HCT116 (cell line): ENCODE measurements at regions not wholly inside any gene's neighbourhood (a gene's known extent, or its start where the extent isn't known, plus 50 kb on each side); places are given as distances from the start of the nearest gene placed in this dataset.

Source experiments
- ATAC-seq: fragments of 200-7000 bp; cut with Tn5 transposase; 2 replicates; pipeline ENCODE4 v1.9.1; 2020; ENCODE audit warnings: mild to moderate bottlenecking, moderate library complexity
- BruUV-seq: library from RNA; stranded (reverse); fragments of 400-500 nt; replicated peaks from 2 replicates; lab custom pipeline; 2021; lab: Mats Ljungman, UMichigan
- CTCF ChIA-PET: fragments of 300-600 bp; sonication (Branson Sonifier 250); formaldehyde crosslinking; loops from one replicate; lab custom pipeline; 2021; ENCODE audit warnings: antibody characterized with exemption; lab: Charles Lee
- POLR2A ChIA-PET: fragments of 300-600, 350-600 bp; sonication (Branson Sonifier 250); formaldehyde crosslinking; loops from one replicate; lab custom pipeline; 2021; ENCODE audit warnings: antibody characterized with exemption; lab: Charles Lee
- RAD21 ChIA-PET, 2 experiments: fragments of 300-600 bp; sonication (Branson Sonifier 250); formaldehyde crosslinking; loops; one replicate each; lab custom pipeline; 2023; ENCODE audit warnings: low total read pairs in 2 of 2; ENCODE audit not compliant: uncharacterized antibody in 2 of 2, unreplicated experiment in 2 of 2, low non-redundant PET in 1 of 2; lab: Charles Lee
- DNase-seq: peaks from one replicate; pipeline ENCODE4 v3.0.0-alpha.2; 2010; ENCODE audit warnings: low read depth, low spot score
- H2AFZ ChIP-seq: fragments of 200-600 bp; shearing (Covaris generic), sonication (generic); 2 replicates; pipeline ENCODE4 v1.6.1; 2017; ENCODE audit warnings: low read depth, mixed run types, mixed read lengths, antibody characterized with exemption, low read length; ENCODE audit not compliant: poor library complexity, severe bottlenecking
- H3K27ac ChIP-seq: 2 replicates; pipeline ENCODE4 v1.5.1; 2012; ENCODE audit warnings: low read depth, low read length
- H3K27me3 ChIP-seq: fragments of 200-600 bp; sonication (generic); 2 replicates; pipeline ENCODE4 v1.6.1; 2016; ENCODE audit warnings: mixed run types, low read length, mixed read lengths; ENCODE audit not compliant: insufficient read depth
- H3K36me3 ChIP-seq, 2 experiments: fragments of 200-500 bp in 1 of 2; fragments of 200-600 bp in 1 of 2; sonication (Bioruptor generic) in 1 of 2; sonication (generic) in 1 of 2; 2 replicates each; pipeline versions ENCODE4 v1.5.1 to v1.6.1; 2014 to 2016; ENCODE audit warnings: low read length in 2 of 2, inconsistent platforms in 1 of 2, mixed read lengths in 1 of 2, mixed run types in 1 of 2; ENCODE audit not compliant: insufficient read depth in 2 of 2, control insufficient read depth in 1 of 2
- H3K4me1 ChIP-seq, 2 experiments: fragments of 200-600 bp in 1 of 2; sonication (generic) in 1 of 2; 2 replicates each; pipeline versions ENCODE4 v1.5.1 to v1.6.1; 2012 to 2017; ENCODE audit warnings: low read length in 2 of 2, inconsistent platforms in 1 of 2, mild to moderate bottlenecking in 1 of 2, mixed read lengths in 1 of 2, mixed run types in 1 of 2, moderate library complexity in 1 of 2; ENCODE audit not compliant: insufficient read depth in 2 of 2, control insufficient read depth in 1 of 2
- H3K4me2 ChIP-seq: fragments of 200-600 bp; sonication (generic); 2 replicates; pipeline ENCODE4 v1.6.1; 2017; ENCODE audit warnings: mixed run types, low read length, mixed read lengths
- H3K4me3 ChIP-seq, 2 experiments: fragments of 200-600 bp in 1 of 2; sonication (generic) in 1 of 2; replicated peaks in 1 of 2; 2 replicates each; pipeline ENCODE4 v1.5.1; 2011 to 2016; ENCODE audit warnings: low read length in 2 of 2, control low read depth in 1 of 2, low read depth in 1 of 2, mild to moderate bottlenecking in 1 of 2, mixed read lengths in 1 of 2, mixed run types in 1 of 2
- H3K79me2 ChIP-seq: fragments of 200-600 bp; sonication (generic); 2 replicates; pipeline ENCODE4 v1.6.1; 2017; ENCODE audit warnings: mild to moderate bottlenecking, mixed run types, low read length, moderate library complexity, mixed read lengths; ENCODE audit not compliant: insufficient read depth
- H3K9ac ChIP-seq: fragments of 200-600 bp; sonication (generic); 2 replicates; pipeline ENCODE4 v1.6.1; 2016; ENCODE audit warnings: low read length, mixed read lengths
- H3K9me2 ChIP-seq: fragments of 200-600 bp; sonication (generic), shearing (Covaris generic); 2 replicates; pipeline ENCODE4 v1.6.1; 2017; ENCODE audit warnings: mixed run types, mild to moderate bottlenecking, moderate library complexity; ENCODE audit not compliant: insufficient read depth
- H3K9me3 ChIP-seq, 2 experiments: fragments of 200-500 bp in 1 of 2; fragments of 200-600 bp in 1 of 2; sonication (Bioruptor generic) in 1 of 2; sonication (generic) in 1 of 2; 2 replicates each; pipeline ENCODE4 v1.6.1; 2014 to 2017; ENCODE audit warnings: low read length in 2 of 2, mixed read lengths in 2 of 2, inconsistent platforms in 1 of 2, low read depth in 1 of 2, mild to moderate bottlenecking in 1 of 2, mixed run types in 1 of 2, moderate library complexity in 1 of 2; ENCODE audit not compliant: control insufficient read depth in 1 of 2, insufficient read depth in 1 of 2
- H4K20me1 ChIP-seq: fragments of 200-600 bp; sonication (generic), shearing (Covaris generic); 2 replicates; pipeline ENCODE4 v1.6.1; 2017; ENCODE audit warnings: mixed run types, mild to moderate bottlenecking, moderate library complexity; ENCODE audit not compliant: insufficient read depth
- CBX3 ChIP-seq: IDR thresholded peaks from 2 replicates; pipeline ENCODE4 v1.6.1; 2012; ENCODE audit warnings: low read depth
- CEBPB ChIP-seq: IDR thresholded peaks from 2 replicates; pipeline ENCODE4 v1.6.1; 2012; ENCODE audit warnings: low read depth
- EGR1 ChIP-seq: IDR thresholded peaks from 2 replicates; pipeline ENCODE4 v1.6.1; 2012; ENCODE audit warnings: low read depth
- EZH2 ChIP-seq: fragments of 200-600 bp; sonication (generic); IDR thresholded peaks from 2 replicates; pipeline ENCODE4 v1.6.1; 2017; ENCODE audit warnings: antibody characterized with exemption, mixed run types
- EZH2phosphoT487 ChIP-seq: fragments of 200-600 bp; IDR thresholded peaks from 2 replicates; pipeline ENCODE4 v1.6.1; 2018; ENCODE audit warnings: antibody characterized with exemption, borderline replicate concordance
- JUND ChIP-seq: IDR thresholded peaks from 2 replicates; pipeline ENCODE4 v1.6.1; 2012
- MAX ChIP-seq: IDR thresholded peaks from 2 replicates; pipeline ENCODE4 v1.6.1; 2012
- REST ChIP-seq: IDR thresholded peaks from 2 replicates; pipeline ENCODE4 v1.6.1; 2012; ENCODE audit warnings: low read depth
- SIN3A ChIP-seq: IDR thresholded peaks from 2 replicates; pipeline ENCODE4 v1.6.1; 2012; ENCODE audit warnings: low read depth
- SRF ChIP-seq: IDR thresholded peaks from 2 replicates; pipeline ENCODE4 v1.6.1; 2012; ENCODE audit warnings: low read depth
- TCF7L2 ChIP-seq: IDR thresholded peaks from 2 replicates; pipeline ENCODE4 v1.7.0; 2011; ENCODE audit warnings: borderline replicate concordance, inconsistent platforms; ENCODE audit not compliant: insufficient read depth, insufficient read length; ENCODE audit errors: extremely low read depth
- ZFX ChIP-seq: fragments of 450-650 bp; IDR thresholded peaks from 2 replicates; pipeline ENCODE4 v1.6.1; 2017
- ZNF274 ChIP-seq: fragments of 200-500 bp; sonication (Bioruptor generic); IDR thresholded peaks from 2 replicates; pipeline ENCODE4 v1.6.1; 2014; ENCODE audit warnings: mild to moderate bottlenecking, low read depth, low read length, inconsistent platforms
- intact Hi-C: fragments of 100-400 bp; cut with micrococcal nuclease; formaldehyde crosslinking; loops from 2 replicates; pipeline ENCODE4 v1.10.0; 2022

DNA sequence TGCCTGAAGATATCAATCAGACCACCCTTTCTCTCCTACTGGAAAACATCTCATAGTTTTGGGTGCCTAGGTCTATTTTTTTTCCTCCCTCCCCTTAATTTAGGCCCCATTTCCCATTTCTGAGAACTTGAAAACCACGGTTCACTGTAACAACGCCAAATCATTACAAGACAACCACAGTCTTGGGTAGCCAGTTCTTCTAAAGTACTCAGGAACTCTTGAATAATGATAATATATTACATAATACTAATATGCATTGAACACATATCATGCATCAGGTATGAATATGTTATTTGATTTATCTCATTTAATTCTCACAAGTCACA lies 185.1 kb upstream of the ADO start:
- H2AFZ ChIP-seq, result no peak overlapping the region
- DNase-seq (no peak), ATAC-seq (no peak)
- H3K4me1 ChIP-seq, result peaks cover 0 to 6% of the 10 kb centered on the region in 2 experiments; a peak in 2 of 4 replicates
- ChIA-PET RAD21 (no interaction called here), CTCF (interaction anchor here (1.0 to 2.2 kb wide), 2 partner anchors 9 to 11 kb away, joined by 4 to 9 read pairs; no protein-coding TSS in a partner anchor), POLR2A (interaction anchor here (1.5 kb wide), 1 partner anchor 198 kb away, joined by 5 read pairs; no protein-coding TSS in a partner anchor)
- H3K9me3 ChIP-seq, result no peaks in the 10 kb centered on the region
- H4K20me1 ChIP-seq, result no peaks in the 10 kb centered on the region
- no peaks in the 10 kb centered on the region for H3K27me3 ChIP-seq
- no peaks in the 10 kb centered on the region for H3K36me3 ChIP-seq
- no peak overlapping the region for H3K27ac ChIP-seq
- H3K9me2 ChIP-seq, result no peaks in the 10 kb centered on the region
- H3K9ac ChIP-seq, result no peak overlapping the region
- H3K4me3 ChIP-seq, result no peak overlapping the region
- TF ChIP-seq ZFX (no peak), EGR1 (no peak), JUND (no peak), SIN3A (no peak), CEBPB (no peak), EZH2 (no peak), ZNF274 (no peak), TCF7L2 (no peak), CBX3 (no peak)
- H3K79me2 ChIP-seq, result no peaks in the 10 kb centered on the region
- BruUV-seq, result no TSS peak
- intact Hi-C loops, result no loop called here
- no peak overlapping the region for H3K4me2 ChIP-seq

GRCh38 chr10:62620491-62620890 lies 184.0 kb upstream of the ADO start:
- DNase-seq, result no peak
- no peak overlapping the region for H3K27ac ChIP-seq
- ChIA-PET POLR2A (no interaction called here), RAD21 (no interaction called here), CTCF (interaction anchor here (2.2 kb wide), 1 partner anchor 10 kb away, joined by 9 read pairs; no protein-coding TSS in a partner anchor)
- H3K9me2 ChIP-seq, result no peaks in the 10 kb centered on the region
- H3K27me3 ChIP-seq, result no peaks in the 10 kb centered on the region
- H3K4me3 ChIP-seq, result no peak overlapping the region
- no peaks in the 10 kb centered on the region for H3K79me2 ChIP-seq
- ATAC-seq, result no peak
- no peaks in the 10 kb centered on the region for H3K4me1 ChIP-seq
- no peak overlapping the region for H2AFZ ChIP-seq
- intact Hi-C loops, result loop anchor here (1.0 kb wide), 1 partner anchor 58 kb away; no protein-coding TSS in a partner anchor
- TF ChIP-seq MAX, result no peak
- no peak for TF ChIP-seq EZH2
- no peak for TF ChIP-seq REST
- TF ChIP-seq SRF, result no peak
- no peak for TF ChIP-seq EZH2phosphoT487
- no peak overlapping the region for H3K4me2 ChIP-seq
- no TSS peak for BruUV-seq
- no peaks in the 10 kb centered on the region for H3K9me3 ChIP-seq
- H4K20me1 ChIP-seq, result no peaks in the 10 kb centered on the region
- no peaks in the 10 kb centered on the region for H3K36me3 ChIP-seq
- no peak overlapping the region for H3K9ac ChIP-seq
